SK-N-SH (cell line): ENCODE measurements at regions not wholly inside any gene's neighbourhood (a gene's known extent, or its start where the extent isn't known, plus 50 kb on each side); places are given as distances from the start of the nearest gene placed in this dataset.

Experiments
- POLR2AphosphoS5 ChIP-seq: IDR thresholded peaks from 2 replicates; pipeline ENCODE4 v1.6.1; 2012; ENCODE audit warnings: low read depth, low read length
- TF ChIP-seq, protein P1 (sequence below): fragments of 200-600 bp; sonication (generic); IDR thresholded peaks from 2 replicates; pipeline ENCODE4 v1.6.1; 2017; ENCODE audit warnings: antibody characterized with exemption, mild to moderate bottlenecking, moderate library complexity

GRCh38 chr6:74170118-74170517 lies 474.1 kb downstream of the CD109 start:
- TF ChIP-seq, protein P1, sequence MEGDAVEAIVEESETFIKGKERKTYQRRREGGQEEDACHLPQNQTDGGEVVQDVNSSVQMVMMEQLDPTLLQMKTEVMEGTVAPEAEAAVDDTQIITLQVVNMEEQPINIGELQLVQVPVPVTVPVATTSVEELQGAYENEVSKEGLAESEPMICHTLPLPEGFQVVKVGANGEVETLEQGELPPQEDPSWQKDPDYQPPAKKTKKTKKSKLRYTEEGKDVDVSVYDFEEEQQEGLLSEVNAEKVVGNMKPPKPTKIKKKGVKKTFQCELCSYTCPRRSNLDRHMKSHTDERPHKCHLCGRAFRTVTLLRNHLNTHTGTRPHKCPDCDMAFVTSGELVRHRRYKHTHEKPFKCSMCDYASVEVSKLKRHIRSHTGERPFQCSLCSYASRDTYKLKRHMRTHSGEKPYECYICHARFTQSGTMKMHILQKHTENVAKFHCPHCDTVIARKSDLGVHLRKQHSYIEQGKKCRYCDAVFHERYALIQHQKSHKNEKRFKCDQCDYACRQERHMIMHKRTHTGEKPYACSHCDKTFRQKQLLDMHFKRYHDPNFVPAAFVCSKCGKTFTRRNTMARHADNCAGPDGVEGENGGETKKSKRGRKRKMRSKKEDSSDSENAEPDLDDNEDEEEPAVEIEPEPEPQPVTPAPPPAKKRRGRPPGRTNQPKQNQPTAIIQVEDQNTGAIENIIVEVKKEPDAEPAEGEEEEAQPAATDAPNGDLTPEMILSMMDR, result no peak
- no peak for TF ChIP-seq POLR2AphosphoS5
